GM10248 (cell line): ENCODE measurements at regions not wholly inside any gene's neighbourhood (a gene's known extent, or its start where the extent isn't known, plus 50 kb on each side); places are given as distances from the start of the nearest gene placed in this dataset.

Source experiments
- CTCF ChIA-PET: fragments of 300-600 bp; sonication (Branson Sonifier 250); formaldehyde crosslinking; extraction: SDS; loops from one replicate; lab custom pipeline; 2021; ENCODE audit warnings: antibody characterized with exemption; lab: Yijun Ruan, JAX
- POLR2A ChIA-PET: fragments of 350-650 bp; sonication (Branson Sonifier 250); formaldehyde crosslinking; extraction: SDS; loops from one replicate; lab custom pipeline; 2020; ENCODE audit warnings: antibody characterized with exemption; lab: Yijun Ruan, JAX
- DNase-seq: peaks from one replicate; pipeline ENCODE4 v3.0.0; 2012; ENCODE audit errors: extremely low spot score
- TF ChIP-seq, protein P1 (sequence below): IDR thresholded peaks from 2 replicates; pipeline ENCODE4 v1.5.1; 2012; ENCODE audit warnings: mild to moderate bottlenecking, low read depth; ENCODE audit errors: extremely low read depth, missing control alignments, control extremely low read depth

DNA sequence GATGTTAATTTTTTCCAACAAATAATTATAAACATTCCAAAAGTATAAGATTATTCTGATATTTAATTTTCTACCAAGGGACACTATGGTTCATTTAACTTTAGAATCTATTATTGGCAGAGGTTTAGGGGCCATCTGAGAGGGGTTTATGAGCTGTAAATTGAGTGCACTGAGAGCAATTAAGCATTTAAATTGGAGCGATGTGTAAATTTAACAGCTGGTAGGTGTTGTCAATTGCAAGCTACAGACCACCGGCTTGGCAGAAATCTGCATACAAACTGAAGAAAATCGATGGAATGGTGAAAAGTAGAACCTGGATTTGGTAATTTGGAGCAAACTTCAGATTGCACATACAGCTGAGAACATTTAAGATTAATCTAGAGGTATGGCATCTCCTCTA is 55.8 kb upstream of the MTF2 start:
- CTCF ChIA-PET: interaction anchor here (0.6 to 11.2 kb wide), 18 partner anchors 9 to 281 kb away, joined by 3 to 120 read pairs (median 4); partner anchors contain the start of gene MTF2
- DNase-seq: no peak
- TF ChIP-seq, protein P1, sequence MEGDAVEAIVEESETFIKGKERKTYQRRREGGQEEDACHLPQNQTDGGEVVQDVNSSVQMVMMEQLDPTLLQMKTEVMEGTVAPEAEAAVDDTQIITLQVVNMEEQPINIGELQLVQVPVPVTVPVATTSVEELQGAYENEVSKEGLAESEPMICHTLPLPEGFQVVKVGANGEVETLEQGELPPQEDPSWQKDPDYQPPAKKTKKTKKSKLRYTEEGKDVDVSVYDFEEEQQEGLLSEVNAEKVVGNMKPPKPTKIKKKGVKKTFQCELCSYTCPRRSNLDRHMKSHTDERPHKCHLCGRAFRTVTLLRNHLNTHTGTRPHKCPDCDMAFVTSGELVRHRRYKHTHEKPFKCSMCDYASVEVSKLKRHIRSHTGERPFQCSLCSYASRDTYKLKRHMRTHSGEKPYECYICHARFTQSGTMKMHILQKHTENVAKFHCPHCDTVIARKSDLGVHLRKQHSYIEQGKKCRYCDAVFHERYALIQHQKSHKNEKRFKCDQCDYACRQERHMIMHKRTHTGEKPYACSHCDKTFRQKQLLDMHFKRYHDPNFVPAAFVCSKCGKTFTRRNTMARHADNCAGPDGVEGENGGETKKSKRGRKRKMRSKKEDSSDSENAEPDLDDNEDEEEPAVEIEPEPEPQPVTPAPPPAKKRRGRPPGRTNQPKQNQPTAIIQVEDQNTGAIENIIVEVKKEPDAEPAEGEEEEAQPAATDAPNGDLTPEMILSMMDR: no peak
- POLR2A ChIA-PET: no interaction called here

DNA sequence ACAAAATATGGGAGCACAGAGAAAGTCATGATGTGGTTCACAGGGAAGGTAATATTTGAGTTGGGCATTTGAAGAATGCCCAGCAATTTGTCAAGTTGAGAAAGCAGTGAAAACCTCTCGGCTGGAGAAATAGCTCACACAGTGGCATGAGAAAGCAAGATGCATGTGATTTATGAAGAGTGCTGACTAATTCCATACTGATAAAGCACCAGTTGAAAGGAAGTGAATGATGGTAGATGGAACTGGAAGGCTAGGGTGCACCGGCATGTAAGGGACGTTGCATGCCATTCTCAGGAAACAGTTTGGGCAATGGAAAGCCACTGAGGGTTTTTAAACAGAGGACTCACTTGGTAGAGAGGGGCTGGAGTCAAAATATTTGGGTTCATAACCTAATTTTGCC is 53.5 kb upstream of the MTF2 start:
- ChIA-PET CTCF (interaction anchor here (1.0 to 11.2 kb wide), 9 partner anchors 8 to 78 kb away, joined by 3 to 120 read pairs (median 4); no protein-coding TSS in a partner anchor), POLR2A (interaction anchor here (0.6 kb wide), 1 partner anchor 9 kb away, joined by 3 read pairs; no protein-coding TSS in a partner anchor)
- no peak for DNase-seq
- TF ChIP-seq, protein P1: no peak

DNA sequence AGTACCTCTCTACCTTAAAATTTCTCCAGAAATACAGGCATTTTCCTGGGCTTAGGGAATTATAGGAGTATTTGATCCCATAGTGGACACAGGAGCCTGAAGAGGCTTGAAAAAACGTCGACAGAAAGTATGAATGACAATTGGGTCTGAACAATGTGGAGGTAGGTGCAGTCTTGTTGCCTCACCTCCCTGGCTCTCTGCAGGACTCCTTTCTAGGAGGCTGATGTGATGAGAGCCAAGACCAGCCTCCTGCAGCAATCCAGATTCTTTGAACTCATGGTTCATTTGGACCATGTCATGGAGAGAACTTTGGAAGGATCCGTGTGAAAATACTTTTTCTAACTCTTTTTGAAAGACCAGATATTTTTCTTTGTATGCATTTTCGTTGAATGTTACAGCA is 50.5 kb upstream of the MTF2 start:
- TF ChIP-seq, protein P1: no peak
- CTCF ChIA-PET: interaction anchor here (2.2 kb wide), 1 partner anchor 11 kb away, joined by 5 read pairs; no protein-coding TSS in a partner anchor
- POLR2A ChIA-PET: no interaction called here
- DNase-seq: no peak
